ENCODE measurements at regions not wholly inside any gene's neighbourhood (a gene's known extent, or its start where the extent isn't known, plus 50 kb on each side); places are given as distances from the start of the nearest gene placed in this dataset.
A peak's percentile ranks its signal among the peaks of the same experiment; 100 is the strongest.

DNA sequence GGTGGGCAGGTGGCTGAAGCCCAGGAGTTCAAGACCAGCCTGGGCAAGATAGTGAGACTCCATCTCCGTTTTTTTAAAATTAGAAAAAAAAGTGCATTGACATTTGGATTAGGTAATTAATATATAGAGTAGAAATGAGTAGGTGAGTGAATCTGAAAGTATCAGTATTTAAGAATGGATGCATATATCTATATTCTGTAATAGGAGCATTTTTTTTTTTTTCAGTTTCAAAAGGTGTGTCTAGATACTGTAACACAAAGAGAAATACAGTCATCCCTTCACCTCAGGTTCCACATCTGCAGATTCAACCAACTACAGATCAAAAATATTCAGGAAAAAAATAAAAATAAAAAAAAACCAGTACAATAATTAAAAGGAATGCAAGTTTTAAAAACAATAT, 50.8 kb downstream of the RBM27 start:
- peaks cover 17% of the 10 kb centered on the region for H3K36me3 ChIP-seq (ENCODE audit: insufficient read depth, low read length)
- no peaks in the 10 kb centered on the region for H3K4me1 ChIP-seq (ENCODE audit: control insufficient read depth, insufficient read depth, low read length)
- H3K9ac ChIP-seq (ENCODE audit: low read depth, low read length): no peak overlapping the region
- H3K4me2 ChIP-seq (ENCODE audit: low read length): no peak overlapping the region
- no peak overlapping the region for H3K4me3 ChIP-seq (ENCODE audit: low read length)
- H3K9me3 ChIP-seq (replicated peaks; ENCODE audit: low read length): no peaks in the 10 kb centered on the region
- H3K27me3 ChIP-seq (ENCODE audit: control insufficient read depth, insufficient read depth, low read length): no peaks in the 10 kb centered on the region

DNA sequence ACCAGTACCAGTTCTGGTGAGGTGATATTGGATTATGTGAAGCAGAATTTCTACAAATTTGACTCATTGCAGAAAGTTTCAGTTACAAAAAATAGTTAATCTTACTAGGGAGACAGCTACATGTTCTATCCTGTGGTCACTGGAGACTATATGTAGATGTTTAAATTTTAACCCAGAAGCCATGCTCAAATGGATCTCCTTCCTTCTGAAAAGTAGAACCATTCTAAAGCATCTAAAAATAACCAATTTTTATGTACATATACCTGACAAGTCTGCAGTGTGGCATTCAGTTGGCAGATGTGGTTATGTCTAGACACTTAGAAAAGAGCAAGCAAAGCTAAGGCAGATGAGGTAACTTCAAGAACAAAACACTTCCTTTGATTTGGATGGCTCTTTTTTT, 65.5 kb upstream of the POU4F3 start:
- no peak overlapping the region for H3K9ac ChIP-seq (ENCODE audit: low read depth, low read length)
- H3K27me3 ChIP-seq (ENCODE audit: control insufficient read depth, insufficient read depth, low read length): no peaks in the 10 kb centered on the region
- no peaks in the 10 kb centered on the region for H3K9me3 ChIP-seq (replicated peaks; ENCODE audit: low read length)
- no peak overlapping the region for H3K4me2 ChIP-seq (ENCODE audit: low read length)
- H3K4me3 ChIP-seq (ENCODE audit: low read length): no peak overlapping the region
- no peaks in the 10 kb centered on the region for H3K4me1 ChIP-seq (ENCODE audit: control insufficient read depth, insufficient read depth, low read length)
- peaks cover 62% of the 10 kb centered on the region for H3K36me3 ChIP-seq (ENCODE audit: insufficient read depth, low read length)

- Histone ChIP-seq H3K4me3 (ENCODE audit: low read length) (no peak overlapping the region), H3K4me2 (ENCODE audit: low read length) (peak overlapping the region; percentile 49), H3K4me1 (ENCODE audit: control insufficient read depth, insufficient read depth, low read length) (peaks cover 17% of the 10 kb centered on the region), H3K36me3 (ENCODE audit: insufficient read depth, low read length) (peaks cover 12% of the 10 kb centered on the region), H3K9ac (ENCODE audit: low read depth, low read length) (peak overlapping the region; percentile 19), H3K9me3 (replicated peaks; ENCODE audit: low read length) (no peaks in the 10 kb centered on the region), H3K27me3 (ENCODE audit: control insufficient read depth, insufficient read depth, low read length) (no peaks in the 10 kb centered on the region)
Observed at GRCh38 chr5:146283344-146283761, 55.3 kb upstream of the POU4F3 start.

DNA sequence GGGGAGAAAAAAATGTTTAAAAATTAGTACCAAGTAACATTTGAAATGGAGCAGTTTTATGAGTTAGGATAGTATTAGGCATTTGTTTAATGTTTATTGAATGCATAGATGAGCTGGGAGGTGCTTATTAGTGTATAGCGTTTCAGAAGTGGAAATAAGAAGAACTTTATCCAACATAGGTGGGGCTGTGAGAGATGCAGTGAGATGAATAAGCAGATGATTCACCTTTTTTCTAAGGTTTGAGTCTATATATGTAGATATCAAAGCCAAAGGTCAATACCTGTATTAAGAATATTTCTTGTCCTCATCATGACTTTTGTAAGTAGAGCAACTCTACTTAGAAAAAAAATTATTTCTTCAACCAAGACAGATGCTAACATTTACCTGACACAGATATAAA, 54.6 kb upstream of the POU4F3 start:
- Histone ChIP-seq H3K4me2 (ENCODE audit: low read length) (peak overlapping the region; percentile 49), H3K9ac (ENCODE audit: low read depth, low read length) (peak overlapping the region; percentile 40), H3K4me3 (ENCODE audit: low read length) (peak overlapping the region; percentile 1), H3K4me1 (ENCODE audit: control insufficient read depth, insufficient read depth, low read length) (peaks cover 17% of the 10 kb centered on the region), H3K36me3 (ENCODE audit: insufficient read depth, low read length) (peaks cover 12% of the 10 kb centered on the region), H3K9me3 (replicated peaks; ENCODE audit: low read length) (no peaks in the 10 kb centered on the region), H3K27me3 (ENCODE audit: control insufficient read depth, insufficient read depth, low read length) (no peaks in the 10 kb centered on the region)

All from skeletal muscle satellite cell (primary cell).